NOMO-1 treated with DMSO at 0.1 percent for 48 hours (cell line): ENCODE measurements at regions not wholly inside any gene's neighbourhood (a gene's known extent, or its start where the extent isn't known, plus 50 kb on each side); places are given as distances from the start of the nearest gene placed in this dataset.
"Not testable (repeated sequence)": the region's sequence is repeated elsewhere in the genome, so short reads cannot be mapped to it uniquely, and the experiment has no call there.

Experiments used
- DNase-seq: peaks from one replicate; lab custom pipeline; 2025; ENCODE audit not compliant: unreplicated experiment; lab: John Stamatoyannopoulos, UW

GRCh38 chr2:215863687-215864086 is 149.7 kb downstream of the MREG start:
- DNase-seq, result no peak

- no peak for DNase-seq
These were observed 151.0 kb downstream of the MREG start for GRCh38 chr2:215862351-215862771.

- no peak for DNase-seq
These were observed 151.6 kb downstream of the MREG start for GRCh38 chr2:215861607-215862350.

- no peak for DNase-seq
These were observed 157.3 kb downstream of the MREG start for GRCh38 chr2:215856080-215856479.

- DNase-seq, result not testable (repeated sequence)
These were observed 158.0 kb downstream of the MREG start for GRCh38 chr2:215855308-215855707.

GRCh38 chr2:215854008-215854407 is 159.3 kb downstream of the MREG start:
- DNase-seq, result no peak

- DNase-seq, result no peak
These were observed 161.7 kb downstream of the MREG start for GRCh38 chr2:215851696-215852095.

GRCh38 chr2:215851082-215851481 is 162.3 kb downstream of the MREG start:
- DNase-seq, result no peak

- no peak for DNase-seq
These were observed 163.0 kb downstream of the MREG start for GRCh38 chr2:215850380-215850779.

GRCh38 chr2:215849771-215850170 is 163.6 kb downstream of the MREG start:
- no peak for DNase-seq

- no peak for DNase-seq
These were observed 164.7 kb downstream of the MREG start for GRCh38 chr2:215848698-215849097.

- DNase-seq, result no peak
These were observed 165.2 kb downstream of the MREG start for GRCh38 chr2:215848146-215848545.

GRCh38 chr2:215847718-215848117 is 165.6 kb downstream of the MREG start:
- DNase-seq, result peak; percentile 32

GRCh38 chr2:215847056-215847455 is 166.3 kb downstream of the MREG start:
- DNase-seq, result no peak

- DNase-seq, result peak; percentile 97
These were observed 167.3 kb downstream of the MREG start for GRCh38 chr2:215845839-215846586.

GRCh38 chr2:215843579-215843978 is 169.8 kb downstream of the MREG start:
- no peak for DNase-seq

GRCh38 chr2:215841175-215841816 is 172.1 kb downstream of the MREG start:
- no peak for DNase-seq

GRCh38 chr2:215839816-215840215 is 173.5 kb downstream of the MREG start:
- no peak for DNase-seq

- no peak for DNase-seq
These were observed 174.0 kb downstream of the MREG start for GRCh38 chr2:215839309-215839708.

GRCh38 chr2:215836881-215837280 is 176.5 kb downstream of the MREG start:
- no peak for DNase-seq

- DNase-seq, result no peak
These were observed 177.7 kb downstream of the MREG start for GRCh38 chr2:215835657-215836056.

- no peak for DNase-seq
These were observed 178.1 kb downstream of the MREG start for GRCh38 chr2:215835231-215835630.
